ENCODE measurements at regions not wholly inside any gene's neighbourhood (a gene's known extent, or its start where the extent isn't known, plus 50 kb on each side); places are given as distances from the start of the nearest gene placed in this dataset.

DNA sequence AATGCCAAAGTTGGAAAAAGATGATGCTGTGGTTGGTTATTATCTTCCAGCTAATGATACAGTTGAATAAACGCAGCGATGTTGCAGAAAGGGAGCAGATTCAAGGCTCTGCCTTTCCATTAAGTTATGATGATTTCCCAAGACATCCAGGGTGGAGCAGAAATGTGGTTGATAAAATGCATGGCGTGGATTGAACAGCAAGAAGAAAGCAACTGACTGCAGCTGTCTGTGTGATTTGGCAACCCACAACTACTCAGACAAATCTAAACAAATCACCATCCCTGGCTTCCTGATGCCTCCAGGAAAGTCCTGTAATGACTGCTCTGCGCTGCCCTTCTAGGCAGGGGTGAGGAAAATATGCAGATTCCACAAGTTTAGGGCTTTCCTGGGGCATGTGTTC is 166.3 kb downstream of the NRP2 start:
- peak; percentile 25 for DNase-seq (ENCODE audit: low read depth)
- H3K4me3 ChIP-seq (ENCODE audit: low read depth, low read length) = no peak overlapping the region
- TF ChIP-seq, protein P1, sequence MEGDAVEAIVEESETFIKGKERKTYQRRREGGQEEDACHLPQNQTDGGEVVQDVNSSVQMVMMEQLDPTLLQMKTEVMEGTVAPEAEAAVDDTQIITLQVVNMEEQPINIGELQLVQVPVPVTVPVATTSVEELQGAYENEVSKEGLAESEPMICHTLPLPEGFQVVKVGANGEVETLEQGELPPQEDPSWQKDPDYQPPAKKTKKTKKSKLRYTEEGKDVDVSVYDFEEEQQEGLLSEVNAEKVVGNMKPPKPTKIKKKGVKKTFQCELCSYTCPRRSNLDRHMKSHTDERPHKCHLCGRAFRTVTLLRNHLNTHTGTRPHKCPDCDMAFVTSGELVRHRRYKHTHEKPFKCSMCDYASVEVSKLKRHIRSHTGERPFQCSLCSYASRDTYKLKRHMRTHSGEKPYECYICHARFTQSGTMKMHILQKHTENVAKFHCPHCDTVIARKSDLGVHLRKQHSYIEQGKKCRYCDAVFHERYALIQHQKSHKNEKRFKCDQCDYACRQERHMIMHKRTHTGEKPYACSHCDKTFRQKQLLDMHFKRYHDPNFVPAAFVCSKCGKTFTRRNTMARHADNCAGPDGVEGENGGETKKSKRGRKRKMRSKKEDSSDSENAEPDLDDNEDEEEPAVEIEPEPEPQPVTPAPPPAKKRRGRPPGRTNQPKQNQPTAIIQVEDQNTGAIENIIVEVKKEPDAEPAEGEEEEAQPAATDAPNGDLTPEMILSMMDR (conservative IDR thresholded peaks at IDR 0.05; ENCODE audit: low read depth, low read length) = no peak

Data from choroid plexus epithelial cell (primary cell).